Kidney (tissue), 13 donors: ENCODE measurements at regions not wholly inside any gene's neighbourhood (a gene's known extent, or its start where the extent isn't known, plus 50 kb on each side); places are given as distances from the start of the nearest gene placed in this dataset.
A peak's percentile ranks its signal among the peaks of the same experiment; 100 is the strongest.

Experiments used
- DNase-seq, 5 donors: peaks; one replicate each; pipeline ENCODE4 v3.0.0-alpha.2; 2013 to 2020
- FAIRE-seq: peaks from 2 replicates; lab custom pipeline; 2012; peaks lifted over from hg19 to GRCh38; lab: Jason Lieb, UNC
- H3K27ac ChIP-seq, 2 donors: one replicate each; pipeline ENCODE4 v1.7.0; 2013; ENCODE audit warnings: low read depth in 2 of 2, low read length in 2 of 2, inconsistent platforms in 1 of 2
- H3K27me3 ChIP-seq: one replicate; pipeline ENCODE4 v1.7.1; 2013; ENCODE audit warnings: low read length, inconsistent platforms; ENCODE audit not compliant: control insufficient read depth, insufficient read depth
- H3K36me3 ChIP-seq, 3 donors: one replicate each; pipeline versions ENCODE4 v1.7.0 to v1.7.1; 2013; ENCODE audit warnings: low read length in 3 of 3, control low read depth in 1 of 3, inconsistent platforms in 1 of 3; ENCODE audit not compliant: insufficient read depth in 3 of 3, control insufficient read depth in 2 of 3
- H3K4me1 ChIP-seq, 3 donors: one replicate each; pipeline versions ENCODE4 v1.7.0 to v1.7.1; 2013; ENCODE audit warnings: low read length in 3 of 3, inconsistent platforms in 1 of 3, low read depth in 1 of 3; ENCODE audit not compliant: control insufficient read depth in 2 of 3, insufficient read depth in 2 of 3
- H3K4me3 ChIP-seq, 3 donors: one replicate each; pipeline versions ENCODE4 v1.7.0 to v1.8.1; 2013; ENCODE audit warnings: low read length in 3 of 3, control low read depth in 1 of 3, inconsistent platforms in 1 of 3
- H3K9ac ChIP-seq, 3 donors: one replicate each; pipeline versions ENCODE4 v1.7.0 to v1.7.1; 2013; ENCODE audit warnings: low read length in 3 of 3, control low read depth in 1 of 3, inconsistent platforms in 1 of 3
- H3K9me3 ChIP-seq, 3 donors: one replicate each; pipeline versions ENCODE4 v1.7.0 to v1.7.1; 2013; ENCODE audit warnings: low read length in 3 of 3, control low read depth in 1 of 3, inconsistent platforms in 1 of 3; ENCODE audit not compliant: control insufficient read depth in 2 of 3, insufficient read depth in 1 of 3
- CTCF ChIP-seq: IDR thresholded peaks from 3 replicates; pipeline ENCODE4 v1.5.1; 2012; ENCODE audit warnings: mild to moderate bottlenecking, moderate library complexity, borderline replicate concordance; ENCODE audit not compliant: insufficient read depth; ENCODE audit errors: extremely low read depth
- intact Hi-C: fragments of 100-400 bp; cut with DNase I; formaldehyde crosslinking; loops from one replicate; pipeline ENCODE4 v1.11.1; 2022
- donor health status: control.
- donor health status: control.
- donor health status: control.
- donor health status: control.
- donor health status: control.
- donor health status: DM: yes; HTN: yes; CAD: no.
- donor health status: Normal renal cell carcinoma (clear cell type).

- no peak overlapping the region for H3K4me3 ChIP-seq
- no peaks in the 10 kb centered on the region for H3K36me3 ChIP-seq
- no peaks in the 10 kb centered on the region for H3K4me1 ChIP-seq
- H3K27me3 ChIP-seq, result no peaks in the 10 kb centered on the region
- H3K9me3 ChIP-seq, result no peaks in the 10 kb centered on the region
- FAIRE-seq (no peak), DNase-seq (no peak)
- TF ChIP-seq CTCF, result no peak
- no peak overlapping the region for H3K27ac ChIP-seq
- intact Hi-C loops, result no loop called here
- H3K9ac ChIP-seq, result no peak overlapping the region
Observed at GRCh38 chr6:48057601-48058000, 53.4 kb downstream of the PTCHD4 start.

GRCh38 chr6:48048451-48049146, 62.4 kb downstream of the PTCHD4 start:
- Histone ChIP-seq H3K36me3 (no peaks in the 10 kb centered on the region), H3K9ac (no peak overlapping the region), H3K27ac (no peak overlapping the region), H3K4me3 (no peak overlapping the region), H3K27me3 (no peaks in the 10 kb centered on the region), H3K4me1 (no peaks in the 10 kb centered on the region), H3K9me3 (no peaks in the 10 kb centered on the region)
- intact Hi-C loops, result no loop called here
- FAIRE-seq (no peak), DNase-seq (peak in 2 of 5 donors; percentile 13 to 31)
- no peak for TF ChIP-seq CTCF

GRCh38 chr6:48041894-48042293, 69.1 kb downstream of the PTCHD4 start:
- no peak overlapping the region for H3K27ac ChIP-seq
- H3K4me3 ChIP-seq, result no peak overlapping the region
- no peak for TF ChIP-seq CTCF
- H3K9me3 ChIP-seq, result no peaks in the 10 kb centered on the region
- FAIRE-seq (no peak), DNase-seq (no peak)
- intact Hi-C loops, result no loop called here
- no peaks in the 10 kb centered on the region for H3K27me3 ChIP-seq
- no peaks in the 10 kb centered on the region for H3K36me3 ChIP-seq
- H3K4me1 ChIP-seq, result no peaks in the 10 kb centered on the region
- H3K9ac ChIP-seq, result no peak overlapping the region

GRCh38 chr6:48037946-48038345, 73.1 kb downstream of the PTCHD4 start:
- H3K4me3 ChIP-seq, result no peak overlapping the region
- no peak overlapping the region for H3K27ac ChIP-seq
- no peaks in the 10 kb centered on the region for H3K9me3 ChIP-seq
- no peak for DNase-seq
- no peak overlapping the region for H3K9ac ChIP-seq
- FAIRE-seq, result no peak
- H3K4me1 ChIP-seq, result no peaks in the 10 kb centered on the region
- intact Hi-C loops, result no loop called here
- no peak for TF ChIP-seq CTCF
- no peaks in the 10 kb centered on the region for H3K27me3 ChIP-seq
- no peaks in the 10 kb centered on the region for H3K36me3 ChIP-seq
